ENCODE measurements at regions not wholly inside any gene's neighbourhood (a gene's known extent, or its start where the extent isn't known, plus 50 kb on each side); places are given as distances from the start of the nearest gene placed in this dataset.
"Not testable (repeated sequence)": the region's sequence is repeated elsewhere in the genome, so short reads cannot be mapped to it uniquely, and the experiment has no call there.

DNA sequence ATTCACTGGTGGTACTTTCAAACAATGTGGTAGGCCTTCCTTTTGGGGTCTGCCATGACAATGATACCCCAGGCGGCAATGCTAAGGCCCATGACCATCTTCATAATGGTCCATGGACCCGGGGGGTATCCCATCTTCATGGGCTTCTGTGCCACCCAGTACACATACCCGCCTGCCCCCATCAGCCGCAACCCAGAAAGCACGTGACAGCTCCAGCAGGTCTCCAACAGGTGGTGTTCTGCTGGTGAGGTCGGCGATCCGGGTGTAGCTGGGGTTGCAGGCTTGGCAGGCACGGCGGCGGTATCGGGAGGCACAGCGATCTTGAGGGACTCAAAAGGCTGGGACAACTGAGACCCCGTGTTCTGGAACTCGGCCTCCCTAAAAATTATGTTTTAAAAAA lies 214.5 kb downstream of the SNRPN start:
- no peak for DNase-seq (ENCODE audit: low read depth in 3 of 3, low spot score in 2 of 3)

DNA sequence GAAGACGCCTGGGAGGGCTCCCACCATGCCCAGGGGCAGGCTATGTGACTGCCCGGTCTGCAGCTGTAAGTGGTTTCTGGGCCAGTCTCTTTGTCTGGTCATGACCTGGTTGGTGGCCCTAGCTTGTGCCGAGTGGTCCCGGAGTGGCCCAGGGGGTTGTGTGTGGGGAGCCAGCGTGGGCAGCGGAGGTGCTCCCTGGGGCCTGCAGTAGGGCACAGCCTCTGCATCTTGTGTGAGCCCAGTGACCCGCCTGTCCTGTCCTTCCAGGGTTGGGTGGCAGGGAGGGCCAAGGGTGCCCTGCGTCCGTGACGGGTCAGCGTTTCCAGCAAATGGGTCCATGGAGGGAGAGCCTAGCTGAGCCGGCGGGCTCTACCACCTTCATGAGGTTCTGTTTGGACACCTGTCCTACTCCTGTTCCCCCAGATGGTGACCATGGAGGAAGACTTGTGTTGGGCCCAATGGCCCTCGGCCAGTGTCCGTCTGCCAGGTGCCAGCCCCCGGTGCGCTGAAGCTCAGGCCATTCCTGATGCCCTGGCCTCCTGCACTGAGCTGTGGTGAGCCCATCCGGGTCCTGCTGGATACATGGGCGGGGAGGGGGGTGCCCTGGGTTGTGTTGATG lies 215.4 kb downstream of the SNRPN start:
- no peak for DNase-seq (ENCODE audit: low read depth in 3 of 3, low spot score in 2 of 3)

DNA sequence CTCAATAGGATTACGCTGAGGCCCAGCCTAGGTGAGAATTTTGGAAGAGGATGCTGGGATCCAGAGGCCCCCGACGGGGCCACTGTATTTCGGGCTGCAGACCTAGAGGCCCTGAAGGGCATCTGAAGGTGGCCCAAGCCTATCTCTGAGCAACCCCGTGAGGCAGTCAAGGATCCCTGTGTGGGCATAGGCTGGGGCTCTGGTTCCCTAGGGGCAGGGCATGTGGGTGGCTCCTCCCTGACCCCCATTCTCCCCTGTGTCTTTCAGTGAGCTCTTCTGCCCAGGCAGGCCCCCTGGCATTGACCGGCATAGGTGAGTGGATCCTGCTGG lies 216.0 kb downstream of the SNRPN start:
- DNase-seq (ENCODE audit: low read depth in 3 of 3, low spot score in 2 of 3), result no peak

DNA sequence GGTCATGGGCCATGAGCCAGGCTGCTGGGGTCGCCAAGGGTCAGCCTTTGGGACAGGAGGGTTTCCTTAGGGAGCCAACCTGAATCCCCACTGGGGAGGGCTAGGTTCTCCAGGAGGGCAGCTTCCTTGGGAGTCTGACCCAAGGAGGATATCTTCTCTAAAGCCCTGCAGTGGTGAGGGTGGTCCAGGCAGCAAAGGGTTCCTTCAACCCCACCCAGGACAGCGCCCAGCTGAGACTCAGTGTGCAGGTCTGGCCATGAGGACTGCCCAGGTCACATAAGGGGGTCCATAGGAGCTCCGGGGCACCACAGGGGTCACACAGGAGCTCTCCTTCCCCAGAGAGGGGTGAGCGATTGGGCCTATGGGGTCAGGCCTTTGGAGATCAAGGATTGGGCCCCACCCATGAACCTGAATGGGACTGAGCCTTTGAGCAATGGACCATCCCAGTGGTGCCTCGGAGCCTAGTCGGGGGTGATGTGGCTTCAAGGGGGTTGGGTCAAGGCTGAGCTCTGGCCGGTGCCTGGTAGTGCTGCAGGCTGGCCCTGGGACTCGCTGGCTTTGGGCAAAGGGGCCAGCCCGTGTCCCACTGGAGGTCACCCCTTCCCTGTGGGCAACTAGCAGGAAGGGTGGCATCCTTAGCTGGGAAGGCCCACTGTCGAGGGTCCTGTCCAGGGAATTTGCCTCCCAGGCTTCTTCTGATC lies 216.5 kb downstream of the SNRPN start:
- DNase-seq (ENCODE audit: low read depth in 3 of 3, low spot score in 2 of 3), result no peak

DNA sequence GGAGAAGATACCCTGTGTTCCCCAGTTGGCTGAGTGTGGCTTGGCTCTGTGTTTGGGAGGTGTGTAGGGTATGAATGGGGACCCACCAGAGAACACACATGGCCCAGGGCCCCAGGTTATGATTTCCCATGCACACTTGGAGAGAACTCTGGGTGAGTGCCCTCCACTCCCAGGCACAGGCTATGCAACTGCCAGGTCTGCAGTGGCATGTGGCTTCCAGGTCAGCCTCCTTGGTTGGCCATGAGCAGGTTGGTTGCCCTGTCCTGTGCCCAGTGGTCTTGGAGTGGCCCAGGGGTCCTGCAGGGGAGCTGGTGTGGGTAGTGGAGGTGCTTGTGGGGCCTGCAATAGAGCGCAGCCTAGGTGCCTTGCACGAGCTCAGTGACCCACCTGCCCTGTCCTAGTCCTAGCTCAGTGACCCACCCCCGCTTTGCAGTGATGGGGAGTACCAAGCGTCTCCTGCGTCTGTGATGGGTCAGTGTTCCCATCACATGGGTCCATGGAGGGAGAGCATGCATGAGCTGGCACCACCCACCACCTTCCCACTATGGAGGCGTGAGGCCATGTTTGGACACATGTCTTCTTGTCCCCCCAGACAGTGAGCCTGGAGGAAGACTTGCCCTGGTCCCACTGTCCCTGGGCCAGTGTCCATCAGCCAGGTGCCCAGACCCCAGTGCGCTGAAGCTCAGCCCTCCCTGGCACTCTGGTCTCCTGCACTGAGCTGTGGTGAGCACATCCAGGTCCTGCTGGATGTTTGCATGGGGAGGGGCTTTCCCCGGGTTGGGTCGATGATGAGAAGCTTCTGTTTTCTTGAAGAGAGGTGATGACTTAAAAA lies 217.3 kb downstream of the SNRPN start:
- no peak for DNase-seq (ENCODE audit: low read depth in 3 of 3, low spot score in 2 of 3)

DNA sequence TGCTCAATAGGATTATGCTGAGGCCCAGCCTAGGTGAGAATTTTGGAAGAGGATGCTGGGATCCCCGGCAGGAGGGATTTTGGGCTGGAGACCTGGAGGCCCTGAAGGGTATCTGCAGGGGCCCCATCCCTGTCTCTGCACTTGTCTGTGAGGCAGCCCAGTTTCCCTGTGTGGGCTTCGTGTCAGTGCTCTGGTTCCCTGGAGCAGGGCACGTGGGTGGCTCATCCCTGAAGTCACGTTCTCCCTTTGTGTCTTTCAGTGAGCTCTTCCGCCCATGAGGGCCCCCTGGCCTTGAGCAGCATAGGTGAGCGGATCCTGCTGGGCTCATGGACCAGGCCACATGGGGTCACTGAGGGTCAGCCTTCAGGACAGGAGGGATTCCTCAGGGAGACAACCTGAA lies 217.9 kb downstream of the SNRPN start:
- no peak for DNase-seq (ENCODE audit: low read depth in 3 of 3, low spot score in 2 of 3)

DNA sequence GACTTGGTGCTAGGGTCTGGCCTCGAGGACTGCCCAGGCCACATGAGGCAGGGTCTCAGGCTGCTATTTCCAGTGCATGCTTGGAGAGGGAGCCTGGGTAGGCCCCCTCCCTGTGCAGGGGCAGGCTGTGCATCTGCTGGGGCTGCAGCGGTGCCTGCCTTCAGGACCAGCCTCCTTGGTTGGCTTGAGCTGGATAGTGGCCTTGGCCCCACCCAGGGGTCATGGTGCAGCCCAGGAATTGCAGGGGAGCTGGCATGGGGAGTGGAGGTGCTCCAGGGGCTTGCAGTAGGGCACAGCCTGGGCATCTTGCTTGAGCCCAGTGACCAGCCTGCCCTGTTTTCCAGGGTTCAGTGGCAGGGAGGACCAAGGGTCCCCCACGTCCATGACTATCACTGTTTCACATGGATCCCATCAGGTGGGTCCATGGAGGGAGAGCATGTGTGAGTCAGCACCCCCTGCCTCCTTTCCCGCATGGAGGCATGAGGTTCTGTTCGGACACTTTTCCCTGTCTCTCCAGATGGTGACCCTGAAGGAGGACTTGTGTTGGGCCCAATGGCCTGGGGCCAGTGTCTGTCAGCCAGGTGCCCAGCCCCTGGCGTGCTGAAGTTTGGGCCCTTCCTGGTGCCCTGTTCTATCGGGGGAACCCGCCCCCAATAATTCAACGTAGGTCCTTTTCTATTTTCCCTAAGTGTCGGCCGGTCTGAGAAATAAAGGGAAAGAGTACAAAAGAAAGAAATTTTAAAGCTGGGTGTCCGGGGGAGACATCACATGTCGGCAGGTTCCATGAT lies 218.6 kb downstream of the SNRPN start:
- DNase-seq (ENCODE audit: low read depth in 3 of 3, low spot score in 2 of 3), result no peak

DNA sequence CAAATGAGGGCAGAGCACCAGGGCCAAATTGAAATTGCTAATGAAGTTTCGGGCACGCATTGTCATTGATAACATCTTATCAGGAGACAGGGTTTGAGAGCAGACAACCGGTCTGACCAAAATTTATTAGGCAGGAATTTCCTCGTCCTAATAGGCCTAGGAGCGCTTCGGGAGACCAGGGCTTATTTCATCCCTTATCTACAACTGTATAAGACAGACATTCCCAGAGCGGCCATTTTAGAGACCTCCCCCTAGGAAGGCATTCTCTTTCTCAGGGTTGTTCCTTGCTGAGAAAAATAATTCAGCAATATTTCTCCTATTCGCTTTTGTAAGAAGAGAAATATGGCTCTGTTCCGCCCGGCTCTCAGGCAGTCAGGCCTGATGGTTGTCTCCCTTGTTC lies 219.4 kb downstream of the SNRPN start:
- DNase-seq (ENCODE audit: low read depth in 3 of 3, low spot score in 2 of 3), result not testable (repeated sequence)

DNA sequence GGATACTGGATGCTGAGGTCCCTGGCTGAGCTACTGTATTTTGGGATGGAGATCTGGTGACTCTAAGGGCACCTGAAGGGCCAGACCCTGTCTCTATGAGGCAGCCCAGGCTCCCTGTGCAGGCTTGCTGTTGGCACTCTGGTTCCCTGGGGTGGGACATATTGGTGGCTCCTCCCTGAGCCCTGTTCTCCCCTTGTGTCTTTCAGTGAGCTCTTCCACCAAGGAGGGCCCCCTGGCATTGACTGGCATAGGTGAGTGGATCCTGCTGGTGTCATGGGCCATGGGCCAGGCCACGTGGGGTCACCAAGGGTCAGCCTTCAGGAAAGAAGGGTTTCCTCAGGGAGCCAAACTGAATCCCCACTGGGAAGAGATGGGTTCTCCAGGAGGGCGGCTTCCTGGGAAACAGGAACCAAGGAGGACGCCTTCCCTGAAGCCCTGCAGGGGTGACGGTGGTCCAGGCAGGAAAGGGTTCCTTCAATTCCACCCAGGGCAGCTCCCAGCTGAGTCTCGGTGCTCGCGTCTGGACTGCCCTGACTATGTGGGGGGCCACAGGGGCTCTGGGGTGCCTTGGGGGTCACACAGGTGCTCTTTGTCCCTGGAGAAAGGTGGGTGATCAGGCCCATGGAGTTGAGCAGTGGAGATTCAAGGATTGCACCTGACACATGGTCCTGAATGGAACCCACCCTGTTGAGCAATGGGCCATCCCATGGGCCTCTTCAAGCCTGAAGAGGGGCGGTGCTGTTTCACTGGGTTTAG lies 220.4 kb downstream of the SNRPN start:
- DNase-seq (ENCODE audit: low read depth in 3 of 3, low spot score in 2 of 3), result no peak

DNA sequence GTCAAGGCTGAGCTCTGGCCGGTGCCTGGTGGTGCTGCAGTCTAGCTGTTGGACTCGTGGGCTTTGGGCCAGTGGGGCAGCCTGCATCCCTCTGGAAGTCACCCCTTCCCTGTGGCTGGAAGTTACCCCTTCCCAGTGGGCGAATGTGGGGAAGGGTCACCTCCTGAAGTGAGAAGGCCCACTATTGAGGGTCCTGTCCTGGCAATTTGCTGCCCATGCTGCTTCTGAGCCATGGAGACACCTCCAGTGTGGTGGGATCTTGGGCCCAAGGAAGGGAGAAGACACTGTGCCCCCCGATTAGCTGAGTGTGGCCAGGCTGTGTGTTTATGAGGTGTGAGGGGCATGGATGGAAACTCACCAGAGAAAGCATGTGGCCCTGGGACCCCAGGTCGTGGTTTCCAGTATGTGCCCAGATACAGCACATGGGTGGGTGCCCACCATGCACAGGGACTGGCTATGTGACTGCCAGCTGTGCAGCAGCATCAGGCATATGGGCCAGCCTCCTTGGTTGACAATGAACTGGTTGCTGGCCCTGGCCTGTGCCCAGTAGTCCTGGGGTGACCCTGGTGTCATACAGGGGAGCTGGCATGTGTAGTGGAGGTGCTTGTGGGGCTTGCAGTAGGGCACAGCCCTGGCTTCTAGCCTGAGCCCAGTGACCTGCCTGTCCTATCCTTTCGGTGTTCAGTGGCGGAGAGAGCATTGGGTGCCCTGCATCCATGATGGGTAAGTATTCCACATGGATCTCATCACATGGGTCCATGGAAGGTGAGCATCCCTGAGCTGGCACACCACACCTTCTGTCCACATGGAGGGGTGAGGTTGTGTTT lies 221.2 kb downstream of the SNRPN start:
- no peak for DNase-seq (ENCODE audit: low read depth in 3 of 3, low spot score in 2 of 3)

DNA sequence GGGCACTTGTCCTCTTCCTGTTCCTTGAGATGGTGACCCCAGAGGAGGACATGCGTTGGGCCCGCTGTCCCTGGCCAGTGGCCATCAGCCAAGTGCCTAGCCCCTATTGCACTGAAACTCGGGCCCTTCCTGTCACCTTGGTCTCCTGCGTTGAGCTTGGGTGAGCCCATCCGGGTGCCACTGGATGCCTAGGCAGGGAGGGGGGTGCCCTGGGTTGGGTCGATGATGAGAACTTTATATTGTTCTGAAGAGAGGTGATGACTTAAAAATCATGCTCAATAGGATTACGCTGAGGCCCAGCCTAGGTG lies 221.8 kb downstream of the SNRPN start:
- DNase-seq (ENCODE audit: low read depth in 3 of 3, low spot score in 2 of 3), result no peak

DNA sequence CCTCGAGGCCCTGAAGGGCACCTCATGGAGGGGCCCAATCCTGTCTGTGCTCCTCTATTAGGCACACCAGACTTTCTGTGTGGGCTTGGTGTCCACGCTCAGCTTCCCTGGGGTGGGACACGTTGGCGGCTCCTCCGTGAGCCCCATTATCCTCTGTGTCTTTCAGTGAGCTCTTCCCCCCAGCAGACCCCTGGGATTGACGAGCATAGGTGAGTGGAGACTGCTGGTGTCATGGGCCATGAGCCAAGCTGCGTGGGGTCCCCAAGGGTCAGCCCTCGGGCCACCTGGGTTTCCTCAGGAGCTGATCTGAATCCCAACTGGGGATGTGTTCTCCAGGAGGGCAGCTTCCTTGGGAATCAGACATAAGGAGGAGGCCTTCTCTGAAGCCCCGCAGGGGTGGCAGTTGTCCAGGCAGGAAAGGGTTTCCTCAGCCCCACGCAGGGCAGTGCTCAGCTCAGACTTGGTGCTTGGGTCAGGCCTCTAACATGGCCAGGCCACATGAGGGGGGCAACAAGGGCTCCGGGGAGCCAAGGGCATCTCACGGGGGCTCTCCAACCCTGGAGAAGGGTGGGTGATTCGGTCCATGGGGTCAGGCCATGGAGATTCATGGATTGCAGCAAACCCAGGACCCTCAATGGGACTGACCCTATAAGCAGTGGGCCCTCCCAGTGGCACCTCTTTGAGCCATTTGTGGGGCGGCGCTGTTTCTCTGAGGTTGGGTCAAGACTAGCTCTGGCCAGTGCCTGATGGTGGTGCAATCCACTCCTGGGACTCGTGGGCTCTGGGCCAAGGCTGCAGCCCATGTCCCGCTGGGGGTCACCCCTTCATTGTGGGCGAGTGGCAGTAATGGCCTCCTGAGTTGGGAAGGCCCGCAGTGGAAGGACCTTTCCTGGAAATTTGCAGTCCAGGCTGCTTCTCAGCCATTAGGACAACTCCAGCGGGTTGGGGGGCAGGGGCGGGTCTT lies 222.5 kb downstream of the SNRPN start:
- no peak for DNase-seq (ENCODE audit: low read depth in 3 of 3, low spot score in 2 of 3)

DNA sequence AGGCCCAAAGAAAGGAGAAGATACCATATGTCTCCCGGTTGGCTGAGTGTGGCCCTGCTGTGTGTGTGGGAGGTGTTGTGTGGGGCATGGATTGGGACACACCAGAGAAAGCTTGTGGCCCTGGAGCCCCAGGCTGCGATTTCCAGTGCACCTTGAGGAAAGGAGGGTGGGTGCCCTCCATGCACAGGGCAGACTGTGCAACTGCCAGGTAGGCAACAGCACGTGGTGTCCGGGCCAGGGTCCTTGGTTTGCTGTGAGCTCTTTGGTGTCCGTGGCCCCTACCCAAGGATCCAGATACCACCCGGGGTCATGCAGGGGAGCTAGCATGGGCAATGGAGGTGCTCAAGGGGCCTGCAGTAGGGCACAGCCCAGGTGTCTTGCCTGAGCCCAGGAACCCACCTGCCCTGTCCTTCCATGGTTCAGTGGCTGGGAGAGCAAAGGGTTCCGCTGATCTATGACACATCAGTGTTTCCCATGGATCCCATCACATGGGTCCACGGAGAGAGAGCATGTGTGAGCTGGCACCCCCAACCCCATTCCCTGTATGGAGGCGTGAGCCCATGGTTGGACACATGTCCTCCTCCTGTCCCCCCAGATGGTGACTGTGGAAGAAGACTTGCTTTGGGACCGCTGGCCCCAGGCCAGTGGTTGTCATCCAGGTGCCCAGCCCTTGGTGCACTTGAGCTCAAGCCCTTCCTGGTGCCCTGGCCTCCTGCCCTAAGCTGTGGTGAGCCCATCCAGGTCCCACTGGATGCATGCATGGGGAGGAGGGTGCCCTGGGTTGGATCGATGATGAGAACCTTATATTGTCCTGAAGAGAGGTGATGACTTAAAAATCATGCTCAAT lies 223.4 kb downstream of the SNRPN start:
- DNase-seq (ENCODE audit: low read depth in 3 of 3, low spot score in 2 of 3), result no peak

DNA sequence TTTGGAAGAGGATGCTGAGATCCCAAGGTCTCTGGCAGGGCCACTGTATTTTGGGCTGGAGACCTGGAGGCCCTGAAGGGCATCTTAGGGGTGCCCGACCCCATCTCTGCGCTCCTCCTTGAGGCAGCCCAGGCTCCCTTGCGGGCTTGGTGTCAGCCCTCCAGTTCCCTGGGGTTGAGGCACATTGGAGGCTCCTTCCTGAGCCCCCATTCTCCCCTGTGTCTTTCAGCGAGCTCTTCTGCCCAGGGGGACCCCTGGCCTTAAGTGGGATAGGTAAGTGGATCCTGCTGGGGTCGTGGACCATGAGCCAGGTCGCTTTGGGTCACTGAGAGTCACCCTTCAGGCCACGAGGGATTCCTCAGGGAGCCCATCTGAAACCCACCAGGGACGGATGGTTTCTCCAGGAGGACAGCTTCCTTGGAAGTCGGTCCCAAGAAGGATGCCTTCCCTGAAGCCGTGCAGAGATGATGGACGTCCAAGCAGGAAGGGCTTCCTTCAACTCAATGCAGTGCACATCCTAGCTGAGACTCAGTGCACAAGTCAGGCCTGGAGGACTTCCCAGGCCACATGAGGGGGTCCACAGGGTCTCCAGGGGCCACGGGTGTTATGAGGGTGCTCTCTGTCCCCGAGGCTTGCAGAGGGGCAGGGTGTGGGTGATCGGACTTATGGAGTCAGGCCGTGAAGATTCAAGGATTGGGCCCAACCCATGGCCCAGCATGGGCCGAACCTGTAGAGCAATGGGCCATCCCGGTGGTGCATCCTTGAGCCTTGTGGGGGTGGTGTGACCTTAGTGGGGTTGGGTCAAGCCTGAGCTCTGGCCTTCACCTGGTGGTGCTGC lies 224.3 kb downstream of the SNRPN start:
- no peak for DNase-seq (ENCODE audit: low read depth in 3 of 3, low spot score in 2 of 3)

DNA sequence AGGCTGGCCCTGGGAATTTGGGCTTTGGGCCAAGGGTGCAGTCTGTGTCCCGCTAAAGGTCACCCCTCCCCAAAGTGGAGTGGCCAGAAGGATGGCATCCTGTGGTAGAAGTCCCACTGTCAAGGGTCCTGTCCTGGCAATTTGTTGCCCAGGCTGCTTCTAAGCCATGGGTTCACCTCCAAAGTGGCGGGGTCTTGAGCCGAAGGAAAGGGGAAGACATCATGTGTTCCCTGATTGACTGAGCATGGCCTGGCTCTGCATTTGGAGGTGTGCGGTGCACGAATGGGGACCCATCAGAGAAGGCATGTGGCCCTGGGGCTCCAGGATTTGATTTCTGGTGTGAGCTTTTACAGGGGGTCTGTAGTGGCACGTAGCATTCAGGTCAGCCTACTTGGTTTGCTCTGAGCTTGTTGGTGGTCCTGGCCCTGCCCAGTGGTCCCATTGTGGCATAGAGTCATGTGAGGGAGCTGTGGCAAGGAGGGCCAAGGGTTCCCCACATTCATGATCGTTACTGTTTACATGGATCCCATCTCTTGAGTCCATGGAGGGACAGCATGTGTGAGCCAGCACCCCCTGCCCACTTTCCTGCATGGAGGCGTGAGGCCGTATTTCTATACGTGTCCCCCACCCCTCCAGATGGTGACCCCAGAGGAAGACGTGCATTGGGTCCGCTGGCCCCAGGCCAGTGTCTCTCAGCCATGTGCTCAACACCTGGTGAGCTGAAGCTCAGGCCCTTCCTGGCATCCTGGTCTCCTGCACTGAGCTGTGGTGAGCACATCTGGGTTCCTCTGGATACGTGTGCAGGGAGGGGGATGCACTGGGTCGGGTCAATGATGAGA lies 225.1 kb downstream of the SNRPN start:
- DNase-seq (ENCODE audit: low read depth in 3 of 3, low spot score in 2 of 3), result no peak

All from right renal cortex interstitium (tissue), 3 donors.